ENCODE measurements at regions not wholly inside any gene's neighbourhood (a gene's known extent, or its start where the extent isn't known, plus 50 kb on each side); places are given as distances from the start of the nearest gene placed in this dataset.

- DNase-seq: no peak
- Histone ChIP-seq H3K79me2 (ENCODE audit: insufficient read depth, low read length) (no peaks in the 10 kb centered on the region), H2AFZ (ENCODE audit: low read length) (no peak overlapping the region), H3K18ac (ENCODE audit: insufficient read length, low read depth, low read length) (no peak overlapping the region), H4K5ac (ENCODE audit: insufficient read length, low read depth, low read length) (no peak overlapping the region), H3K9ac (ENCODE audit: extremely low read depth, insufficient read length, low read length) (no peak overlapping the region), H3K14ac (ENCODE audit: insufficient read depth, low read length) (no peak overlapping the region), H4K8ac (replicated peaks; ENCODE audit: insufficient read length, low read depth, low read length) (no peak overlapping the region), H2BK120ac (ENCODE audit: low read depth, low read length, poor library complexity, severe bottlenecking) (no peak overlapping the region), H3K56ac (ENCODE audit: insufficient read length, low read depth, low read length) (no peak overlapping the region), H3K27ac (ENCODE audit: insufficient read length, low read depth, low read length) (no peak overlapping the region), H4K20me1 (ENCODE audit: control insufficient read depth, insufficient read depth, insufficient read length) (no peaks in the 10 kb centered on the region), H2AK5ac (ENCODE audit: insufficient read length, low read length) (no peak overlapping the region), H3K27me3 (ENCODE audit: insufficient read depth, low read length) (no peaks in the 10 kb centered on the region), H2BK15ac (ENCODE audit: low read depth, low read length) (no peak overlapping the region), H2BK5ac (ENCODE audit: insufficient read length, low read length) (no peak overlapping the region), H3K23ac (ENCODE audit: insufficient read length, low read depth, low read length) (no peak overlapping the region), H3K4ac (ENCODE audit: low read depth, low read length) (no peak overlapping the region), H3K79me1 (ENCODE audit: insufficient read depth, low read depth, low read length, poor library complexity, severe bottlenecking) (no peaks in the 10 kb centered on the region), H2BK12ac (ENCODE audit: insufficient read length, low read depth, low read length) (no peak overlapping the region), H4K91ac (ENCODE audit: insufficient read length, low read depth, low read length) (no peak overlapping the region), H3K23me2 (ENCODE audit: insufficient read length, low read depth, low read length, poor library complexity, severe bottlenecking) (no peaks in the 10 kb centered on the region), H2BK20ac (ENCODE audit: low read depth, low read length, poor library complexity, severe bottlenecking) (no peak overlapping the region), H3K4me2 (ENCODE audit: insufficient read depth, insufficient read length, low read length) (no peak overlapping the region), H3K9me3 (ENCODE audit: control insufficient read depth, low read depth, low read length) (no peaks in the 10 kb centered on the region), H3T11ph (ENCODE audit: low read length) (no peak overlapping the region), H3K4me1 (ENCODE audit: insufficient read depth, low read length) (no peaks in the 10 kb centered on the region)
- H3K27me3 Mint-ChIP-seq (ENCODE audit: low read depth): no peaks in the 10 kb centered on the region; the same call in none of the 2 replicates
- H3K4me1 Mint-ChIP-seq: peaks cover 0 to 4% of the 10 kb centered on the region in 2 experiments; a peak in 2 of 4 replicates
- no peaks in the 10 kb centered on the region for H3K9me3 Mint-ChIP-seq
- H3K36me3 Mint-ChIP-seq (ENCODE audit: insufficient read depth in 1 of 3, low read depth in 3 of 3): no peaks in the 10 kb centered on the region
- TF ChIP-seq CTCF (conservative IDR thresholded peaks at IDR 0.05): no peak
- no peak overlapping the region for H3K27ac Mint-ChIP-seq
- no peak overlapping the region for H3K4me3 Mint-ChIP-seq
- WGBS (ENCODE audit: extremely low coverage, insufficient read length, low lambda C conversion rate): no CpG with 5 or more reads among the region's 4 CpGs
These were observed 135.7 kb downstream of the ZNF281 start for GRCh38 chr1:200274116-200274515.

Data from H9 (cell line).